Tibial nerve (tissue), 4 donors: ENCODE measurements at regions not wholly inside any gene's neighbourhood (a gene's known extent, or its start where the extent isn't known, plus 50 kb on each side); places are given as distances from the start of the nearest gene placed in this dataset.

Source experiments
- CTCF ChIP-seq, 5 experiments: fragments of 200-600 bp in 3 of 5; fragments of 450-650 bp in 2 of 5; sonication (generic) in 3 of 5; IDR thresholded peaks; one replicate each; pipeline ENCODE4 v1.5.1; 2016 to 2019; ENCODE audit warnings: antibody characterized with exemption in 5 of 5, mild to moderate bottlenecking in 3 of 5, moderate library complexity in 2 of 5
- EP300 ChIP-seq, 2 donors: sonication (generic); formaldehyde crosslinking; IDR thresholded peaks; one replicate each; pipeline ENCODE4 v1.6.1; 2017; ENCODE audit warnings: antibody characterized with exemption in 2 of 2, mild to moderate bottlenecking in 1 of 2
- POLR2A ChIP-seq, 2 donors: fragments of 450-650 bp; IDR thresholded peaks; one replicate each; pipeline ENCODE4 v1.6.1; 2017; ENCODE audit warnings: antibody characterized with exemption in 2 of 2, mild to moderate bottlenecking in 2 of 2, moderate library complexity in 2 of 2

- TF ChIP-seq CTCF (IDR thresholded peaks at IDR 0.05) (no peak), POLR2A (IDR thresholded peaks at IDR 0.05) (no peak), EP300 (IDR thresholded peaks at IDR 0.05) (no peak)
Observed at GRCh38 chr7:115359119-115359518, 437.2 kb downstream of the MDFIC start.
